ENCODE measurements at regions not wholly inside any gene's neighbourhood (a gene's known extent, or its start where the extent isn't known, plus 50 kb on each side); places are given as distances from the start of the nearest gene placed in this dataset.

DNA sequence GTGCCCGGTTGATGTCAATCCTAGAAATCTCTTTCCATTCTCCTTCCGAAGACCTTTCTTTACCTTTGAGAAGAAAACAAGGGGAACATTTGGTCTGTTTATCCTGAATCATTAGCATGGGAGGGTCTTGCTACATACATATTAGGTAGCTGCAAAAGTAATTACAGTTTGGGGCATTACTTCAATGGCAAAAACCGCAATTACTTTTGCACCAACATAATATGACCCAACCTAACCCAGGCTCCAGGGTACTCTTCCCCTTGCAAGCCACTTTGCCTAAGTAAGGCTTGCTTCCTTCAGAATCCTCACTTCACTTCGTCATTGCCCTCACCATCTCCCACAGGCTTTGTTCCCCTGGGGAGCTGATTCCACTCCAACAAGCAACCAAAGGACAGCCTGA is 662.7 kb downstream of the DIAPH3 start:
- TF ChIP-seq, protein P1, sequence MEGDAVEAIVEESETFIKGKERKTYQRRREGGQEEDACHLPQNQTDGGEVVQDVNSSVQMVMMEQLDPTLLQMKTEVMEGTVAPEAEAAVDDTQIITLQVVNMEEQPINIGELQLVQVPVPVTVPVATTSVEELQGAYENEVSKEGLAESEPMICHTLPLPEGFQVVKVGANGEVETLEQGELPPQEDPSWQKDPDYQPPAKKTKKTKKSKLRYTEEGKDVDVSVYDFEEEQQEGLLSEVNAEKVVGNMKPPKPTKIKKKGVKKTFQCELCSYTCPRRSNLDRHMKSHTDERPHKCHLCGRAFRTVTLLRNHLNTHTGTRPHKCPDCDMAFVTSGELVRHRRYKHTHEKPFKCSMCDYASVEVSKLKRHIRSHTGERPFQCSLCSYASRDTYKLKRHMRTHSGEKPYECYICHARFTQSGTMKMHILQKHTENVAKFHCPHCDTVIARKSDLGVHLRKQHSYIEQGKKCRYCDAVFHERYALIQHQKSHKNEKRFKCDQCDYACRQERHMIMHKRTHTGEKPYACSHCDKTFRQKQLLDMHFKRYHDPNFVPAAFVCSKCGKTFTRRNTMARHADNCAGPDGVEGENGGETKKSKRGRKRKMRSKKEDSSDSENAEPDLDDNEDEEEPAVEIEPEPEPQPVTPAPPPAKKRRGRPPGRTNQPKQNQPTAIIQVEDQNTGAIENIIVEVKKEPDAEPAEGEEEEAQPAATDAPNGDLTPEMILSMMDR (IDR thresholded peaks at IDR 0.05; ENCODE audit: insufficient read depth, missing control alignments) = no peak

GRCh38 chr13:59504407-59504806 is 659.3 kb downstream of the DIAPH3 start:
- DNase-seq (ENCODE audit: insufficient read length, low spot score) (no peak), FAIRE-seq (no peak)
- TF ChIP-seq, protein P1 (IDR thresholded peaks at IDR 0.05; ENCODE audit: insufficient read depth, missing control alignments) = no peak

More for the DNA sequence above, 662.7 kb downstream of the DIAPH3 start:
- FAIRE-seq (no peak), DNase-seq (ENCODE audit: insufficient read length, low spot score) (no peak)

DNA sequence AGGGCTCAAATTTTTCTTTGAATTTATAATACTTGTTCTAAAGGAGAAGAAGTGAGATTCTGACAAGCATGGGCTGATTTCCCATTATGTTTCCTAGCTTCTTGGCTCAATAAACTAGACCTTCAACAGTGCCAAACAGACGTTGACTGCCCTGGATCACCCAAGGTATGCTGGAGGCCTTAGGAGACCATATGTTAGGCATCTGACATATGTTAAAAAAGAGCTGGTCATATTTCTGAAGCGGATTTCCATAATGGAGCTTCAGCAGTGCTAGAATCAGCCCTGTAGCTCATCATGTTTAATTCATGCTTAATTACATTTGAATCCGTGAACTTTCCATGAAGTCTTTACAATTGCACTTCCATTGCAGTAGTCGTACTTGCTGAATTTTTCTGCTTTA is 653.3 kb downstream of the DIAPH3 start:
- DNase-seq (ENCODE audit: insufficient read length, low spot score) (no peak), FAIRE-seq (no peak)
- TF ChIP-seq, protein P1 (IDR thresholded peaks at IDR 0.05; ENCODE audit: insufficient read depth, missing control alignments) = no peak

DNA sequence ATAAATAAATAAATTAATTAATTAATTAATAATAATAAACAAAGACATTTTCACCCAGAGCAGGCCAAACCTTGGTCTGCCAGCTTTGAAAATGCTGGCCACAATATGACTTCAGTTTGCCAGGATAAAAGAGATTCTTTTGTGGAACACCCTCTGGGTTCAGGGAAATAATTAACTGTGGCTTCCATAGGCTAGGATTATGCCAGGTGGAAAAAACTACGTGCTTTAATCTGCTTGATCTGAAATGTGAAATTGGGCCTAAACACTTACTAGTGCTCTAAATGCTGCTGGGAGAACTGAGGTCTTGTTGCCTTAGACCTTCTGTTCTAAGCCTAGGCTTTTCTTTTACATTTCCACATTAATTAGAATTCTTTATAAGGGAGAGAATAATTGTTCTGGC is 650.0 kb downstream of the DIAPH3 start:
- no peak for FAIRE-seq
- no peak for DNase-seq (ENCODE audit: insufficient read length, low spot score)

DNA sequence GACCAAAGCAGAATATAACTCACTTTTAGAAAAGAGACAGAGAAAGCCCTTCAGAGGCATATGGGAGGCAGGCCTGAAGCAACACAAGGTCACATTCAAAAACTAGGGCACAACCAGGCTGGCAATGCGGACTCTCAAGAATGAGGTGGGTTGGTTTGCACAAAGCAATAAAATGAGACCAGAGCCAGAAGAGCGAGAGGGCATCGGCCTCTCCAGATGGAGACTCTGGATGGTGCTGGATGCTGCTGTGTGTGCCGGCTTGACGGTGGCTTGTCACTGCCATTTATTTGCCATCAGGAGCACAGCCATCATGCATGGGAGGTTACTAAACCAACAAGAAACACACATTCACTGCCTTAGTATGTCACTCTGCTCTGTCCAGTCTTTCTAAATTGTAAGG is 649.4 kb downstream of the DIAPH3 start:
- no peak for DNase-seq (ENCODE audit: insufficient read length, low spot score)
- TF ChIP-seq, protein P1 (IDR thresholded peaks at IDR 0.05; ENCODE audit: insufficient read depth, missing control alignments) = no peak
- FAIRE-seq = no peak

More for the DNA sequence above, 650.0 kb downstream of the DIAPH3 start:
- TF ChIP-seq, protein P1 (IDR thresholded peaks at IDR 0.05; ENCODE audit: insufficient read depth, missing control alignments) = no peak

DNA sequence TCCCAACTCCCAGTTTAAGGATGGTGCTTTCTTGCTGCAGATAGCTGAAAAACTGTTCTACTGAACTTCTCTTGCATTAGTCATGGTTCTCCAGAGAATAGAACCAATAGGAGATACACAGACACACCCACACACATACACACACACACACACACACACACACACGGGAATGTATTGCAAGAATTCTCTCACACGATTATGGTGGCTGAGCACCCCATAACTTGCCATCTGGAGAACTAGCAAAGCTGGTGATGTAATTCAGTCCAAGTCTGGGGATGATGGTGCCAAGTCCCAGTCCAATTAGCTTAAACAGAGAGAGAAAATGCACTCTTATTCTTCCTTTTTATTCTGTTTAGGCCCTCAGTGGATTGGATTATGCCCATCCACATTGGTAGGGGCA is 643.9 kb downstream of the DIAPH3 start:
- no peak for FAIRE-seq
- DNase-seq (ENCODE audit: insufficient read length, low spot score) = no peak
- TF ChIP-seq, protein P1 (IDR thresholded peaks at IDR 0.05; ENCODE audit: insufficient read depth, missing control alignments) = no peak

DNA sequence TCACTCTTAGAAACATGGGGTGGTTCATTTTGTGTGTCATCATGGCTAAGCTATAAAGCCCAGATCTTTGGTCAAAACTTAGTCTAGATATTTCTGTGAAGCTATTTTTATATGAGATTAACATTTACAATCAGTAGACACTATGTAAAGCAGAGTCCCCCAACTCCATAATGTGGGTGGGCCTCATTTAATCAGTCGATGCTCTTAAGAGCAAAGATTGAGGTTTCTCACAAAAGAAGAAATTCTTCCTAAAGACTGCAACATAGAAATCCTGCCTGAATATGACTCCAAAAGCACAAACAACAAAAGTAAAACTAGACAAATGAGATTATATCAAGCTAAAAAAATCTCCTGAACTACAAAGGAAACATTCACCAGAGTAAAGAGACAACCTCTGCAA is 642.2 kb downstream of the DIAPH3 start:
- DNase-seq (ENCODE audit: insufficient read length, low spot score) (no peak), FAIRE-seq (no peak)
- TF ChIP-seq, protein P1 (IDR thresholded peaks at IDR 0.05; ENCODE audit: insufficient read depth, missing control alignments) = no peak
